ENCODE measurements at regions not wholly inside any gene's neighbourhood (a gene's known extent, or its start where the extent isn't known, plus 50 kb on each side); places are given as distances from the start of the nearest gene placed in this dataset.

DNA sequence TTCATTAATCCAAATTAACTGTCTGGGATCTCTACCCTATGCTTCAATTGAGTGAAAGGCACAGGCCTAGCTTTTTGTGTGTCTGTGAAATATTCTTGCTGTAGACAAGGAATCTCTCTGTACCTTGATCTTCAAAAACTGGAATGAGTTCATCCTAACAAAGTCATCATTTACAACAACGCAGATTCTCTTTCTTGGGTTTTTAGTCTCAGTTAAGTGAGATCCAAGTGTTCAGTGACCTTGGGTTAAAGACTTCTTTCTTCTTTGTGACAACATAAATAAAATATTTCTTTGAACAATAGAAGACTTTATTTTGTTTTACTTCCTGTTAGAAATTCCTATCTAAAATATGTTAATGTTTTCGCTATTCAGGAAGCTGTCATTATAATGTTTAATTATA lies 192.2 kb upstream of the LMNTD1 start:
- Histone ChIP-seq H3K36me3 (ENCODE audit: control insufficient read depth, insufficient read depth, low read length) (no peaks in the 10 kb centered on the region), H3K4me1 (no peaks in the 10 kb centered on the region), H3K27me3 (replicated peaks; ENCODE audit: control insufficient read depth, insufficient read depth, low read length) (no peaks in the 10 kb centered on the region), H3K4me3 (ENCODE audit: low read depth, low read length) (no peak overlapping the region), H3K9me3 (no peaks in the 10 kb centered on the region)
- TF ChIP-seq, protein P1, sequence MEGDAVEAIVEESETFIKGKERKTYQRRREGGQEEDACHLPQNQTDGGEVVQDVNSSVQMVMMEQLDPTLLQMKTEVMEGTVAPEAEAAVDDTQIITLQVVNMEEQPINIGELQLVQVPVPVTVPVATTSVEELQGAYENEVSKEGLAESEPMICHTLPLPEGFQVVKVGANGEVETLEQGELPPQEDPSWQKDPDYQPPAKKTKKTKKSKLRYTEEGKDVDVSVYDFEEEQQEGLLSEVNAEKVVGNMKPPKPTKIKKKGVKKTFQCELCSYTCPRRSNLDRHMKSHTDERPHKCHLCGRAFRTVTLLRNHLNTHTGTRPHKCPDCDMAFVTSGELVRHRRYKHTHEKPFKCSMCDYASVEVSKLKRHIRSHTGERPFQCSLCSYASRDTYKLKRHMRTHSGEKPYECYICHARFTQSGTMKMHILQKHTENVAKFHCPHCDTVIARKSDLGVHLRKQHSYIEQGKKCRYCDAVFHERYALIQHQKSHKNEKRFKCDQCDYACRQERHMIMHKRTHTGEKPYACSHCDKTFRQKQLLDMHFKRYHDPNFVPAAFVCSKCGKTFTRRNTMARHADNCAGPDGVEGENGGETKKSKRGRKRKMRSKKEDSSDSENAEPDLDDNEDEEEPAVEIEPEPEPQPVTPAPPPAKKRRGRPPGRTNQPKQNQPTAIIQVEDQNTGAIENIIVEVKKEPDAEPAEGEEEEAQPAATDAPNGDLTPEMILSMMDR (IDR thresholded peaks at IDR 0.05; ENCODE audit: insufficient read depth in 1 of 2, low read depth in 1 of 2, low read length in 1 of 2, severe bottlenecking in 1 of 2, unreplicated experiment in 1 of 2), result no peak
- Mint-ChIP-seq H3K36me3 (ENCODE audit: insufficient read depth, unreplicated experiment) (no peaks in the 10 kb centered on the region), H3K27ac (ENCODE audit: unreplicated experiment) (no peak overlapping the region), H3K4me3 (ENCODE audit: unreplicated experiment) (no peak overlapping the region), H3K27me3 (ENCODE audit: insufficient read depth, unreplicated experiment) (no peaks in the 10 kb centered on the region), H3K9me3 (ENCODE audit: unreplicated experiment) (no peaks in the 10 kb centered on the region), H3K4me1 (ENCODE audit: low read depth, unreplicated experiment) (peaks cover 14% of the 10 kb centered on the region)
- no TSS peak for BruUV-seq (replicated peaks)
- POLR2A ChIA-PET, result no interaction called here
- DNase-seq, result no peak
- intact Hi-C loops (cut with micrococcal nuclease; ENCODE audit: unreplicated experiment), result no loop called here
- CTCF ChIA-PET, result no interaction called here

DNA sequence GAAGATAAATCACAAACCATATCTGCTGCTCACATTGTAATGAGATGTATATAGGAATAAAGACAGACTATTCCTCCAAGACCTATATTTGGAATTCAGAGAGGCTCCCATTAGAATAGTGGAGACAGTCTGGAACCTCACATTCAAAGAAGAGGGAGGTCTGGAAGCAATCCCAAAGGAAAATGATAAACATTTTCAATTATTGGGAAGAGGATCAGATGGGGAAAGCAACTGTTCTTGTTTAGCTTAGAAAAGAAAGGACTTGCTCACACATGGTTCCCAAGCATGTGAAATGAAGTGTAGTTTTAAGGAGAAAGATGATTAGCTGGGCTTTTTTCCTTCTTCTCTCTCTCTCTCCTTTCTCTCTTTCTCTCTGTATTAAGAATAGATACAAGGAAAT lies 193.0 kb upstream of the LMNTD1 start:
- BruUV-seq (replicated peaks), result no TSS peak
- no peak overlapping the region for H3K27ac Mint-ChIP-seq (ENCODE audit: unreplicated experiment)
- Histone ChIP-seq H3K36me3 (ENCODE audit: control insufficient read depth, insufficient read depth, low read length) (no peaks in the 10 kb centered on the region), H3K4me1 (no peaks in the 10 kb centered on the region), H3K9me3 (no peaks in the 10 kb centered on the region), H3K4me3 (ENCODE audit: low read depth, low read length) (no peak overlapping the region), H3K27me3 (replicated peaks; ENCODE audit: control insufficient read depth, insufficient read depth, low read length) (no peaks in the 10 kb centered on the region)
- intact Hi-C loops (cut with micrococcal nuclease; ENCODE audit: unreplicated experiment), result no loop called here
- no peak for DNase-seq
- H3K4me3 Mint-ChIP-seq (ENCODE audit: unreplicated experiment), result no peak overlapping the region
- peaks cover 14% of the 10 kb centered on the region for H3K4me1 Mint-ChIP-seq (ENCODE audit: low read depth, unreplicated experiment)
- ChIA-PET POLR2A (no interaction called here), CTCF (no interaction called here)
- H3K36me3 Mint-ChIP-seq (ENCODE audit: insufficient read depth, unreplicated experiment), result no peaks in the 10 kb centered on the region
- TF ChIP-seq, protein P1 (IDR thresholded peaks at IDR 0.05; ENCODE audit: insufficient read depth in 1 of 2, low read depth in 1 of 2, low read length in 1 of 2, severe bottlenecking in 1 of 2, unreplicated experiment in 1 of 2), result no peak
- no peaks in the 10 kb centered on the region for H3K27me3 Mint-ChIP-seq (ENCODE audit: insufficient read depth, unreplicated experiment)
- H3K9me3 Mint-ChIP-seq (ENCODE audit: unreplicated experiment), result no peaks in the 10 kb centered on the region

DNA sequence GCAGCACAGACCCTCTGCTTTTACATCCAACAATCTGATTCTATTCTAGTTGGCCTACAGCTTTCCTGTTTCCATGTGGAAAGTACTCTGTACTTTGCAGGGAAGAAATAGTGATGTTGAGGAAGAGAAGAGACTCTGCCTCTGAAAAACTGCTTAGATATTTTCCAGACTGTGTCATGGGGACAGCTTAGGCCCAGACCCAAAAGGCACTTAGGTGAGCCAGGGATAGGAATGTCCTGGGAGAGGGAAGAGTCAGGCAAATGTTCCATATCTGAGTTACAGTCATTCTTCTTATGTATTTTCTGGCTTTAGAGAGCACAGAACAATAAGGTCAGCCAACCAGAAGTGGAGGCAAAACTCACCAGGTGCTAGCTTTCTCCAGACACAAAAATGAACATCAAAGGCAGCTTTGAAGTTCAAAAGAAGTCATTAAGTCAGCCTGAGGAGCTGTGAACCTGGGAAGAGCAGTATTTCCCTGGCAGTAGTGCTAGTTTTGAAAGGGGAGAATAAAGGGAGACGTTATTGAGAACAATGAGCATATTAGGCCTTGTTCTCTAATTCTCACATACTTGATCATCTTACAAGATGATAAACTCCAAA lies 199.7 kb upstream of the LMNTD1 start:
- POLR2A ChIA-PET, result no interaction called here
- CTCF ChIA-PET, result no interaction called here
- Histone ChIP-seq H3K9me3 (no peaks in the 10 kb centered on the region), H3K4me3 (ENCODE audit: low read depth, low read length) (no peak overlapping the region), H3K36me3 (ENCODE audit: control insufficient read depth, insufficient read depth, low read length) (no peaks in the 10 kb centered on the region), H3K4me1 (peaks cover 33% of the 10 kb centered on the region), H3K27me3 (replicated peaks; ENCODE audit: control insufficient read depth, insufficient read depth, low read length) (no peaks in the 10 kb centered on the region)
- TF ChIP-seq, protein P1 (IDR thresholded peaks at IDR 0.05; ENCODE audit: insufficient read depth in 1 of 2, low read depth in 1 of 2, low read length in 1 of 2, severe bottlenecking in 1 of 2, unreplicated experiment in 1 of 2), result no peak
- H3K4me1 Mint-ChIP-seq (ENCODE audit: low read depth, unreplicated experiment), result peaks cover 43% of the 10 kb centered on the region
- H3K36me3 Mint-ChIP-seq (ENCODE audit: insufficient read depth, unreplicated experiment), result no peaks in the 10 kb centered on the region
- intact Hi-C loops (cut with micrococcal nuclease; ENCODE audit: unreplicated experiment), result no loop called here
- DNase-seq, result peak in 1 of 2 experiments; percentile 16
- no TSS peak for BruUV-seq (replicated peaks)
- H3K27ac Mint-ChIP-seq (ENCODE audit: unreplicated experiment), result no peak overlapping the region
- no peaks in the 10 kb centered on the region for H3K27me3 Mint-ChIP-seq (ENCODE audit: insufficient read depth, unreplicated experiment)
- no peak overlapping the region for H3K4me3 Mint-ChIP-seq (ENCODE audit: unreplicated experiment)
- no peaks in the 10 kb centered on the region for H3K9me3 Mint-ChIP-seq (ENCODE audit: unreplicated experiment)
